ENCODE measurements at regions not wholly inside any gene's neighbourhood (a gene's known extent, or its start where the extent isn't known, plus 50 kb on each side); places are given as distances from the start of the nearest gene placed in this dataset.

- TF ChIP-seq ZNF138 (CRISPR knock-in tag; conservative IDR thresholded peaks at IDR 0.05) (no peak), CTCF (IDR thresholded peaks at IDR 0.05) (no peak), ATF1 (CRISPR knock-in tag; IDR thresholded peaks at IDR 0.05) (no peak), MLX (CRISPR knock-in tag; IDR thresholded peaks at IDR 0.05) (no peak), USF1 (CRISPR knock-in tag; IDR thresholded peaks at IDR 0.05) (no peak), ZNF512 (CRISPR knock-in tag; IDR thresholded peaks at IDR 0.05; ENCODE audit: borderline replicate concordance) (no peak), FOXP4 (CRISPR knock-in tag; IDR thresholded peaks at IDR 0.05) (no peak), ZNF281 (CRISPR knock-in tag; IDR thresholded peaks at IDR 0.05) (no peak), ERG (CRISPR knock-in tag; IDR thresholded peaks at IDR 0.05) (no peak)
These were observed 367.3 kb upstream of the C2CD4B start for GRCh38 chr15:62532367-62532766.
